GM18505 (cell line): ENCODE measurements at regions not wholly inside any gene's neighbourhood (a gene's known extent, or its start where the extent isn't known, plus 50 kb on each side); places are given as distances from the start of the nearest gene placed in this dataset.

Experiments used
- ATAC-seq: cut with Tn5 transposase; IDR thresholded peaks from one replicate; pipeline ENCODE4 v1.9.1; 2021; ENCODE audit not compliant: unreplicated experiment
- POLR2A ChIP-seq: IDR thresholded peaks from 4 replicates; pipeline ENCODE4 v1.6.1; 2011; ENCODE audit warnings: borderline replicate concordance; ENCODE audit not compliant: insufficient read depth, insufficient read length; ENCODE audit errors: extremely low read depth

GRCh38 chr1:219682788-219683187 lies 69.9 kb upstream of the ZC3H11B start:
- no peak for TF ChIP-seq POLR2A
- ATAC-seq, result no peak

GRCh38 chr1:219681876-219682275 lies 69.0 kb upstream of the ZC3H11B start:
- no peak for TF ChIP-seq POLR2A
- ATAC-seq, result no peak

- no peak for ATAC-seq
Measured at GRCh38 chr1:219676012-219676765, 63.3 kb upstream of the ZC3H11B start.

GRCh38 chr1:219670426-219671149 lies 57.7 kb upstream of the ZC3H11B start:
- TF ChIP-seq POLR2A, result no peak

More at GRCh38 chr1:219676012-219676765, 63.3 kb upstream of the ZC3H11B start:
- no peak for TF ChIP-seq POLR2A

GRCh38 chr1:219669556-219669955 lies 56.7 kb upstream of the ZC3H11B start:
- ATAC-seq, result no peak
- no peak for TF ChIP-seq POLR2A

More at GRCh38 chr1:219670426-219671149, 57.7 kb upstream of the ZC3H11B start:
- ATAC-seq, result no peak

GRCh38 chr1:219669042-219669441 lies 56.1 kb upstream of the ZC3H11B start:
- TF ChIP-seq POLR2A, result no peak
- ATAC-seq, result no peak

GRCh38 chr1:219668446-219668845 lies 55.5 kb upstream of the ZC3H11B start:
- no peak for ATAC-seq

GRCh38 chr1:219666242-219666641 lies 53.3 kb upstream of the ZC3H11B start:
- no peak for TF ChIP-seq POLR2A
- ATAC-seq, result no peak

More at GRCh38 chr1:219668446-219668845, 55.5 kb upstream of the ZC3H11B start:
- no peak for TF ChIP-seq POLR2A

- ATAC-seq, result no peak
- no peak for TF ChIP-seq POLR2A
Measured at GRCh38 chr1:219665089-219665488, 52.2 kb upstream of the ZC3H11B start.

- TF ChIP-seq POLR2A, result no peak
- ATAC-seq, result no peak
Measured at GRCh38 chr1:219664310-219665029, 51.6 kb upstream of the ZC3H11B start.
